HepG2 (cell line): ENCODE measurements at regions not wholly inside any gene's neighbourhood (a gene's known extent, or its start where the extent isn't known, plus 50 kb on each side); places are given as distances from the start of the nearest gene placed in this dataset.

Experiments
- ARID2 ChIP-seq: sonication (generic); formaldehyde crosslinking; IDR thresholded peaks from 2 replicates; pipeline ENCODE4 v1.8.1; 2022; ENCODE audit warnings: mild to moderate bottlenecking, missing genetic modification reagents, borderline replicate concordance
- ASH2L ChIP-seq: fragments of 300-600, 200-600 bp; sonication (generic); IDR thresholded peaks from 2 replicates; pipeline ENCODE4 v1.7.0; 2017; ENCODE audit warnings: low read depth, mild to moderate bottlenecking, moderate library complexity, mixed read lengths, low read length; ENCODE audit not compliant: insufficient read length
- ATF7 ChIP-seq, 2 experiments: fragments of 450-650 bp in 1 of 2; sonication (generic) in 1 of 2; formaldehyde crosslinking in 1 of 2; IDR thresholded peaks; 2 replicates each; pipeline versions ENCODE4 v1.4.0 to v1.6.1; 2016 to 2020; ENCODE audit warnings: antibody characterized with exemption in 1 of 2, mild to moderate bottlenecking in 1 of 2, missing genetic modification reagents in 1 of 2
- ATM ChIP-seq: fragments of 450-650 bp; IDR thresholded peaks from 2 replicates; pipeline ENCODE4 v1.7.1; 2017; ENCODE audit warnings: mild to moderate bottlenecking, borderline replicate concordance
- GLI4 ChIP-seq: sonication (generic); formaldehyde crosslinking; IDR thresholded peaks from 2 replicates; pipeline ENCODE4 v1.5.1; 2020; ENCODE audit warnings: missing genetic modification reagents, mild to moderate bottlenecking, moderate library complexity, borderline replicate concordance
- HNRNPUL1 ChIP-seq: fragments of 200-400 bp; formaldehyde crosslinking; IDR thresholded peaks from 2 replicates; pipeline ENCODE4 v1.6.1; 2017; ENCODE audit warnings: low read depth, mild to moderate bottlenecking, low read length, moderate library complexity
- IKZF1 ChIP-seq: fragments of 450-650 bp; IDR thresholded peaks from 2 replicates; pipeline ENCODE4 v1.7.1; 2016
- ISX ChIP-seq: sonication (generic); formaldehyde crosslinking; conservative IDR thresholded peaks from 2 replicates; pipeline ENCODE4 v1.5.0; 2020; ENCODE audit warnings: missing genetic modification reagents
- KDM2A ChIP-seq: sonication (generic); formaldehyde crosslinking; IDR thresholded peaks from 2 replicates; pipeline ENCODE4 v1.4.0; 2020; ENCODE audit warnings: low read depth, missing genetic modification reagents, borderline replicate concordance
- MIXL1 ChIP-seq: IDR thresholded peaks from 2 replicates; pipeline ENCODE4 v1.6.1; 2016
- NBN ChIP-seq: fragments of 450-650 bp; conservative IDR thresholded peaks from 2 replicates; pipeline ENCODE4 v1.6.1; 2017
- SRSF4 ChIP-seq: fragments of 200-400 bp; formaldehyde crosslinking; IDR thresholded peaks from one replicate; pipeline ENCODE4 v1.6.1; 2018; ENCODE audit warnings: mild to moderate bottlenecking, low read depth, low read length, moderate library complexity; ENCODE audit not compliant: poor library complexity, severe bottlenecking
- SRY ChIP-seq: sonication (generic); formaldehyde crosslinking; IDR thresholded peaks from 2 replicates; pipeline ENCODE4 v1.8.0; 2022; ENCODE audit warnings: mild to moderate bottlenecking, missing genetic modification reagents
- U2AF2 ChIP-seq: fragments of 200-400 bp; formaldehyde crosslinking; IDR thresholded peaks from 2 replicates; pipeline ENCODE4 v1.6.1; 2017; ENCODE audit warnings: low read depth, mild to moderate bottlenecking, low read length
- ZBTB20 ChIP-seq: sonication (generic); formaldehyde crosslinking; IDR thresholded peaks from 2 replicates; pipeline ENCODE4 v1.8.1; 2023; ENCODE audit warnings: missing genetic modification reagents, low read depth, mild to moderate bottlenecking, borderline replicate concordance
- ZNF329 ChIP-seq: sonication (generic); formaldehyde crosslinking; IDR thresholded peaks from 2 replicates; pipeline ENCODE4 v1.9.0; 2021; ENCODE audit warnings: low read depth, mild to moderate bottlenecking, missing genetic modification reagents
- ZNF451 ChIP-seq: sonication (generic); formaldehyde crosslinking; IDR thresholded peaks from 2 replicates; pipeline ENCODE4 v1.5.0; 2020; ENCODE audit warnings: mild to moderate bottlenecking, missing genetic modification reagents
- ZNF678 ChIP-seq: sonication (generic); formaldehyde crosslinking; IDR thresholded peaks from 2 replicates; pipeline ENCODE4 v1.4.0; 2020; ENCODE audit warnings: mild to moderate bottlenecking, missing genetic modification reagents
- ZSCAN21 ChIP-seq: sonication (generic); formaldehyde crosslinking; IDR thresholded peaks from 2 replicates; pipeline ENCODE4 v1.8.0; 2022; ENCODE audit warnings: mild to moderate bottlenecking, missing genetic modification reagents, moderate library complexity, borderline replicate concordance
- TF ChIP-seq, protein P1 (sequence below): sonication (generic); formaldehyde crosslinking; IDR thresholded peaks from 2 replicates; pipeline ENCODE4 v1.4.0; 2020; ENCODE audit warnings: missing genetic modification reagents, low read depth, mild to moderate bottlenecking, borderline replicate concordance
- TF ChIP-seq, protein P2 (sequence below): sonication (generic); formaldehyde crosslinking; IDR thresholded peaks from 2 replicates; pipeline ENCODE4 v1.9.0; 2021; ENCODE audit warnings: missing genetic modification reagents, borderline replicate concordance
- TF ChIP-seq, protein P3 (sequence below): IDR thresholded peaks from 2 replicates; pipeline ENCODE4 v1.6.1; 2012; ENCODE audit warnings: low read length, improper control_type of control experiment
- TF ChIP-seq, protein P4 (sequence below): sonication (generic); formaldehyde crosslinking; IDR thresholded peaks from 2 replicates; pipeline ENCODE4 v1.4.0; 2020; ENCODE audit warnings: mild to moderate bottlenecking, low read depth, missing genetic modification reagents

DNA sequence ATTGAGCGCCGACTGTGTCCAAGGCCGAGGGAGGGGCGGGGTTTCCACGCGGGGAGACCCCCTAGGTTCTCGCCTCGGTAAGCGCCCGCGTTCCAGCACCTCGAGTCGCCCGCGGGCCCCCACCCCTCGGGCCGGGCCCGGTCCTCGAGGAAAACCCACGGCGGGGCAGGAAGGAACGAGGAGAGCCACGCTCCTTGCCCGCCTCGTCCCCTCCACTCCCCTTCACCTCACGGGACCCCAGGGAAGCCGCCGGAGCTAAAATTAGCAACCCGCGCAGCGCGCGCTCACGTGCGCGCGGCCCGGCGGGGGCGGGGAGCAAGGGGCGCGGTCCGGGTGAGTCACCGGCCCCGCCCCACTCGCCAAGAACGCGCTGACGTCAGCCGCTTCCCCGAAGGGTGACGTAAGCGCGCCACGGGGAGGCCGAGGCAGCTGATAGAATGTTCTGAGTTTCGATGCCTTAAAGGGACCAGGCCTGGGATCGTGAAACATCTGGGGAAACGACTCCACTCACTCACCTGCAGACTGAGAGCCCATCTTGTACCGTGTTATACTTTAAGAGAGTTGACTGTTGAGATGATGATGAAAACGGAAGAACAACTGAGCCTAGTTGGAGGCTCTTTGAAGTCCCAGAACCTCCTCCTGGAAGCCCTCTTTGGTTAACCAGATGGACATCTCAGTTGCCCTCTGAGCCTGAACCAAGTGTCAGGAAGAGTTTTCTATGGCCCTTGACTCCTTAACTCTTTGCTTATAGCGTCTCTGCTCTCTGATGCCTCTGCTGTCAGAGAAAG, 49.7 kb upstream of the ATF3 start (continued):
- TF ChIP-seq, protein P1, sequence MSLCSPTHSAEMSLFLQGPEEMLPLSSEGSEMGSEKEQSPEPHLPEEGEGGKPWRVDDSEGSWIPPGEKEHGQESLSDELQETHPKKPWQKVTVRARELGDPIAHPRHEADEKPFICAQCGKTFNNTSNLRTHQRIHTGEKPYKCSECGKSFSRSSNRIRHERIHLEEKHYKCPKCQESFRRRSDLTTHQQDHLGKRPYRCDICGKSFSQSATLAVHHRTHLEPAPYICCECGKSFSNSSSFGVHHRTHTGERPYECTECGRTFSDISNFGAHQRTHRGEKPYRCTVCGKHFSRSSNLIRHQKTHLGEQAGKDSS (CRISPR knock-in tag): no peak
- TF ChIP-seq ZNF329 (CRISPR knock-in tag): no peak
- TF ChIP-seq HNRNPUL1: no peak
- no peak for TF ChIP-seq ISX
- peak; percentile 31 for TF ChIP-seq ASH2L
- no peak for TF ChIP-seq SRSF4
- TF ChIP-seq ZBTB20 (CRISPR knock-in tag): no peak
- TF ChIP-seq, protein P2, sequence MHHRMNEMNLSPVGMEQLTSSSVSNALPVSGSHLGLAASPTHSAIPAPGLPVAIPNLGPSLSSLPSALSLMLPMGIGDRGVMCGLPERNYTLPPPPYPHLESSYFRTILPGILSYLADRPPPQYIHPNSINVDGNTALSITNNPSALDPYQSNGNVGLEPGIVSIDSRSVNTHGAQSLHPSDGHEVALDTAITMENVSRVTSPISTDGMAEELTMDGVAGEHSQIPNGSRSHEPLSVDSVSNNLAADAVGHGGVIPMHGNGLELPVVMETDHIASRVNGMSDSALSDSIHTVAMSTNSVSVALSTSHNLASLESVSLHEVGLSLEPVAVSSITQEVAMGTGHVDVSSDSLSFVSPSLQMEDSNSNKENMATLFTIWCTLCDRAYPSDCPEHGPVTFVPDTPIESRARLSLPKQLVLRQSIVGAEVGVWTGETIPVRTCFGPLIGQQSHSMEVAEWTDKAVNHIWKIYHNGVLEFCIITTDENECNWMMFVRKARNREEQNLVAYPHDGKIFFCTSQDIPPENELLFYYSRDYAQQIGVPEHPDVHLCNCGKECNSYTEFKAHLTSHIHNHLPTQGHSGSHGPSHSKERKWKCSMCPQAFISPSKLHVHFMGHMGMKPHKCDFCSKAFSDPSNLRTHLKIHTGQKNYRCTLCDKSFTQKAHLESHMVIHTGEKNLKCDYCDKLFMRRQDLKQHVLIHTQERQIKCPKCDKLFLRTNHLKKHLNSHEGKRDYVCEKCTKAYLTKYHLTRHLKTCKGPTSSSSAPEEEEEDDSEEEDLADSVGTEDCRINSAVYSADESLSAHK (CRISPR knock-in tag): no peak
- TF ChIP-seq SRY (CRISPR knock-in tag): no peak
- TF ChIP-seq, protein P3, sequence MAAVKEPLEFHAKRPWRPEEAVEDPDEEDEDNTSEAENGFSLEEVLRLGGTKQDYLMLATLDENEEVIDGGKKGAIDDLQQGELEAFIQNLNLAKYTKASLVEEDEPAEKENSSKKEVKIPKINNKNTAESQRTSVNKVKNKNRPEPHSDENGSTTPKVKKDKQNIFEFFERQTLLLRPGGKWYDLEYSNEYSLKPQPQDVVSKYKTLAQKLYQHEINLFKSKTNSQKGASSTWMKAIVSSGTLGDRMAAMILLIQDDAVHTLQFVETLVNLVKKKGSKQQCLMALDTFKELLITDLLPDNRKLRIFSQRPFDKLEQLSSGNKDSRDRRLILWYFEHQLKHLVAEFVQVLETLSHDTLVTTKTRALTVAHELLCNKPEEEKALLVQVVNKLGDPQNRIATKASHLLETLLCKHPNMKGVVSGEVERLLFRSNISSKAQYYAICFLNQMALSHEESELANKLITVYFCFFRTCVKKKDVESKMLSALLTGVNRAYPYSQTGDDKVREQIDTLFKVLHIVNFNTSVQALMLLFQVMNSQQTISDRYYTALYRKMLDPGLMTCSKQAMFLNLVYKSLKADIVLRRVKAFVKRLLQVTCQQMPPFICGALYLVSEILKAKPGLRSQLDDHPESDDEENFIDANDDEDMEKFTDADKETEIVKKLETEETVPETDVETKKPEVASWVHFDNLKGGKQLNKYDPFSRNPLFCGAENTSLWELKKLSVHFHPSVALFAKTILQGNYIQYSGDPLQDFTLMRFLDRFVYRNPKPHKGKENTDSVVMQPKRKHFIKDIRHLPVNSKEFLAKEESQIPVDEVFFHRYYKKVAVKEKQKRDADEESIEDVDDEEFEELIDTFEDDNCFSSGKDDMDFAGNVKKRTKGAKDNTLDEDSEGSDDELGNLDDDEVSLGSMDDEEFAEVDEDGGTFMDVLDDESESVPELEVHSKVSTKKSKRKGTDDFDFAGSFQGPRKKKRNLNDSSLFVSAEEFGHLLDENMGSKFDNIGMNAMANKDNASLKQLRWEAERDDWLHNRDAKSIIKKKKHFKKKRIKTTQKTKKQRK: no peak
- TF ChIP-seq KDM2A (CRISPR knock-in tag): peak; percentile 76; the same call in 1 of the 2 replicates
- no peak for TF ChIP-seq ZNF451
- TF ChIP-seq ATM: no peak
- TF ChIP-seq NBN: no peak
- 0 out of 2 replicates have a peak, but pooled peaks have one; percentile 53 for TF ChIP-seq GLI4
- TF ChIP-seq U2AF2: no peak
- no peak for TF ChIP-seq ZNF678 (CRISPR knock-in tag)
- peak; percentile 81 for TF ChIP-seq ATF7 (IDR thresholded peaks at IDR 0.05)
- peak; percentile 93; the same call in 1 of the 2 replicates for TF ChIP-seq ATF7 (CRISPR knock-in tag; IDR thresholded peaks at IDR 0.05)
- no peak for TF ChIP-seq ZSCAN21 (CRISPR knock-in tag)
- no peak for TF ChIP-seq MIXL1 (CRISPR knock-in tag)
- TF ChIP-seq IKZF1: no peak
- no peak for TF ChIP-seq ARID2
- TF ChIP-seq, protein P4, sequence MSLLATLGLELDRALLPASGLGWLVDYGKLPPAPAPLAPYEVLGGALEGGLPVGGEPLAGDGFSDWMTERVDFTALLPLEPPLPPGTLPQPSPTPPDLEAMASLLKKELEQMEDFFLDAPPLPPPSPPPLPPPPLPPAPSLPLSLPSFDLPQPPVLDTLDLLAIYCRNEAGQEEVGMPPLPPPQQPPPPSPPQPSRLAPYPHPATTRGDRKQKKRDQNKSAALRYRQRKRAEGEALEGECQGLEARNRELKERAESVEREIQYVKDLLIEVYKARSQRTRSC: no peak
